PC-3 (cell line): ENCODE measurements at regions not wholly inside any gene's neighbourhood (a gene's known extent, or its start where the extent isn't known, plus 50 kb on each side); places are given as distances from the start of the nearest gene placed in this dataset.

Experiments
- ATAC-seq: fragments of 200-7000 bp; cut with Tn5 transposase; 2 replicates; pipeline ENCODE4 v1.9.1; 2020; ENCODE audit warnings: mild to moderate bottlenecking, moderate library complexity
- BruUV-seq: library from RNA; stranded (reverse); fragments of 400-500 nt; replicated peaks from 2 replicates; lab custom pipeline; 2021; lab: Mats Ljungman, UMichigan
- CTCF ChIA-PET: fragments of 300-600 bp; sonication (Branson Sonifier 250); formaldehyde crosslinking; loops from one replicate; lab custom pipeline; 2022; ENCODE audit warnings: antibody characterized with exemption; lab: Charles Lee
- POLR2A ChIA-PET: fragments of 300-600 bp; sonication (Branson Sonifier 250); formaldehyde crosslinking; loops from one replicate; lab custom pipeline; 2022; ENCODE audit warnings: antibody characterized with exemption; ENCODE audit not compliant: unreplicated experiment; lab: Charles Lee
- DNase-seq: peaks from one replicate; pipeline ENCODE4 v3.0.0-alpha.2; 2015
- H2AFZ ChIP-seq: fragments of 300-600 bp; sonication (generic); 2 replicates; pipeline ENCODE4 v1.6.0; 2016; ENCODE audit warnings: antibody characterized with exemption, low read length
- H3F3A ChIP-seq: fragments of 300-600 bp; sonication (generic); one replicate; pipeline ENCODE4 v1.6.0; 2017; ENCODE audit warnings: antibody characterized with exemption, low read length, control low read depth, mild to moderate bottlenecking; ENCODE audit not compliant: unreplicated experiment
- H3K27ac ChIP-seq: fragments of 300-600 bp; sonication (generic); 2 replicates; pipeline ENCODE4 v1.5.1; 2016; ENCODE audit warnings: mild to moderate bottlenecking, low read length
- H3K27me3 ChIP-seq: fragments of 300-600 bp; sonication (generic); 2 replicates; pipeline ENCODE4 v1.6.1; 2016; ENCODE audit warnings: low read length, mixed read lengths
- H3K36me3 ChIP-seq: fragments of 300-600 bp; sonication (generic); 2 replicates; pipeline ENCODE4 v1.6.1; 2016; ENCODE audit warnings: low read depth, mixed run types, low read length, mixed read lengths
- H3K4me1 ChIP-seq: fragments of 300-600 bp; sonication (generic); 2 replicates; pipeline ENCODE4 v1.5.1; 2016; ENCODE audit warnings: low read length; ENCODE audit not compliant: insufficient read depth
- H3K4me2 ChIP-seq: fragments of 300-600 bp; sonication (generic); 2 replicates; pipeline ENCODE4 v1.6.0; 2016; ENCODE audit warnings: low read length
- H3K4me3 ChIP-seq: fragments of 300-600 bp; sonication (generic); 2 replicates; pipeline ENCODE4 v1.5.1; 2016; ENCODE audit warnings: mild to moderate bottlenecking, low read length, mixed read lengths
- H3K79me2 ChIP-seq: fragments of 300-600 bp; sonication (generic); 2 replicates; pipeline ENCODE4 v1.6.1; 2017; ENCODE audit warnings: low read length, mixed read lengths
- H3K9ac ChIP-seq: fragments of 300-600 bp; sonication (generic); 2 replicates; pipeline ENCODE4 v1.6.0; 2016; ENCODE audit warnings: mild to moderate bottlenecking, low read length
- H3K9me2 ChIP-seq: fragments of 300-600 bp; sonication (generic); replicated peaks from 2 replicates; pipeline ENCODE4 v1.6.1; 2016; ENCODE audit warnings: mixed run types, low read length, mixed read lengths
- H3K9me3 ChIP-seq: fragments of 300-600 bp; sonication (generic); 2 replicates; pipeline ENCODE4 v1.6.1; 2016; ENCODE audit warnings: low read length, mixed read lengths
- H4K20me1 ChIP-seq: fragments of 300-600 bp; sonication (generic); 2 replicates; pipeline ENCODE4 v1.6.1; 2016; ENCODE audit warnings: low read length, mixed read lengths
- CTCF ChIP-seq: fragments of 300-600 bp; sonication (generic); conservative IDR thresholded peaks from 2 replicates; pipeline ENCODE4 v1.5.1; 2017; ENCODE audit warnings: antibody characterized with exemption, low read depth, mild to moderate bottlenecking, low read length
- EZH2 ChIP-seq: fragments of 300-600 bp; sonication (generic); IDR thresholded peaks from one replicate; pipeline ENCODE4 v1.6.1; 2017; ENCODE audit warnings: antibody characterized with exemption, mild to moderate bottlenecking, low read length; ENCODE audit not compliant: unreplicated experiment
- EZH2phosphoT487 ChIP-seq: fragments of 300-600 bp; sonication (generic); IDR thresholded peaks from 2 replicates; pipeline ENCODE4 v1.6.1; 2018; ENCODE audit warnings: mild to moderate bottlenecking, antibody characterized with exemption, low read length, borderline replicate concordance
- intact Hi-C: fragments of 100-400 bp; cut with micrococcal nuclease; formaldehyde crosslinking; loops from 2 replicates; pipeline ENCODE4 v1.9.0; 2023

GRCh38 chr22:44391015-44391414 lies 78.3 kb upstream of the SHISAL1 start:
- H3F3A ChIP-seq = no peaks in the 10 kb centered on the region
- ATAC-seq = no peak
- DNase-seq = no peak
- peaks cover 12% of the 10 kb centered on the region for H3K4me1 ChIP-seq
- no peak overlapping the region for H2AFZ ChIP-seq
- H3K9ac ChIP-seq = no peak overlapping the region
- BruUV-seq = no TSS peak
- H3K4me3 ChIP-seq = no peak overlapping the region
- no peak overlapping the region for H3K4me2 ChIP-seq
- POLR2A ChIA-PET = no interaction called here
- intact Hi-C loops = no loop called here
- no peaks in the 10 kb centered on the region for H3K9me3 ChIP-seq
- H3K36me3 ChIP-seq = no peaks in the 10 kb centered on the region
- no peaks in the 10 kb centered on the region for H3K79me2 ChIP-seq
- H4K20me1 ChIP-seq = no peaks in the 10 kb centered on the region
- H3K27me3 ChIP-seq = no peaks in the 10 kb centered on the region
- H3K27ac ChIP-seq = no peak overlapping the region
- no peaks in the 10 kb centered on the region for H3K9me2 ChIP-seq
- TF ChIP-seq EZH2 = no peak
- TF ChIP-seq CTCF = no peak
- TF ChIP-seq EZH2phosphoT487 = no peak
- CTCF ChIA-PET = no interaction called here

DNA sequence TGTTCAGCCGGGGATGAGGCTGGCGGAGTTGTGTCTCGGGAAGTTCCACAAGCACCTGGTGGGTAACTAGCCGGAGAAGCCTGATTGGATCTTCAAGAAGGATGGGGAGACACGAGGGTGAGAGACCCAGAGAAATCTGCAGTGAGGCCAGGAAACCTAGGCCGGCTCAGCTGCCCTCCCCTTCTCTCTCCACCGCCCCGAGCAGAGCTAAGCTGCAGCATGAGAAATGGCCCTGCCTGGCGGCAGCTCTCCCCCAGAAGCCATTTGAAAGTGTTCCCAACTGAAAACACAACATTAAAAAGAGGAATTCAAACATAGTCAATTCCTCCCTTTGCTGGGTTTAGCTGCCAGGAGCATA lies 77.8 kb upstream of the SHISAL1 start:
- Histone ChIP-seq H3K27me3 (no peaks in the 10 kb centered on the region), H3K27ac (no peak overlapping the region), H3K9me2 (no peaks in the 10 kb centered on the region), H3K4me1 (peaks cover 12% of the 10 kb centered on the region), H3K9me3 (no peaks in the 10 kb centered on the region), H4K20me1 (no peaks in the 10 kb centered on the region), H3K9ac (no peak overlapping the region), H3K4me3 (no peak overlapping the region), H3K36me3 (no peaks in the 10 kb centered on the region), H3K79me2 (no peaks in the 10 kb centered on the region), H2AFZ (no peak overlapping the region), H3K4me2 (no peak overlapping the region), H3F3A (no peaks in the 10 kb centered on the region)
- intact Hi-C loops = no loop called here
- BruUV-seq = no TSS peak
- DNase-seq (no peak), ATAC-seq (no peak)
- ChIA-PET POLR2A (no interaction called here), CTCF (no interaction called here)
- TF ChIP-seq EZH2 (no peak), CTCF (no peak), EZH2phosphoT487 (no peak)

GRCh38 chr22:44389926-44390612 lies 77.3 kb upstream of the SHISAL1 start:
- DNase-seq (no peak), ATAC-seq (no peak)
- no peak overlapping the region for H3K27ac ChIP-seq
- no TSS peak for BruUV-seq
- no peak for TF ChIP-seq EZH2
- no peak for TF ChIP-seq EZH2phosphoT487
- TF ChIP-seq CTCF = no peak
- ChIA-PET CTCF (no interaction called here), POLR2A (no interaction called here)
- peaks cover 12% of the 10 kb centered on the region for H3K4me1 ChIP-seq
- intact Hi-C loops = no loop called here
- H3K79me2 ChIP-seq = no peaks in the 10 kb centered on the region
- H2AFZ ChIP-seq = no peak overlapping the region
- H4K20me1 ChIP-seq = no peaks in the 10 kb centered on the region
- H3K9me2 ChIP-seq = no peaks in the 10 kb centered on the region
- no peak overlapping the region for H3K9ac ChIP-seq
- H3K4me2 ChIP-seq = no peak overlapping the region
- no peaks in the 10 kb centered on the region for H3K9me3 ChIP-seq
- H3K4me3 ChIP-seq = no peak overlapping the region
- no peaks in the 10 kb centered on the region for H3K36me3 ChIP-seq
- no peaks in the 10 kb centered on the region for H3K27me3 ChIP-seq
- no peaks in the 10 kb centered on the region for H3F3A ChIP-seq
